ENCODE measurements at regions not wholly inside any gene's neighbourhood (a gene's known extent, or its start where the extent isn't known, plus 50 kb on each side); places are given as distances from the start of the nearest gene placed in this dataset.

GRCh38 chr12:125288931-125289928 lies 224.0 kb downstream of the AACS start:
- in situ Hi-C loops (cut with MboI) = no loop called here
- ChIA-PET CTCF (no interaction called here), POLR2A (no interaction called here), RAD21 (ENCODE audit: unreplicated experiment) (no interaction called here), SMC1A (ENCODE audit: uncharacterized antibody, unreplicated experiment) (interaction anchor here (1.2 kb wide), 1 partner anchor 11 kb away, joined by 4 read pairs; no protein-coding TSS in a partner anchor)
- Histone ChIP-seq H3K9ac (ENCODE audit: control insufficient read depth, insufficient read depth, low read length) (no peak overlapping the region), H4K20me1 (ENCODE audit: control insufficient read depth, insufficient read depth) (no peaks in the 10 kb centered on the region), H3K4me2 (ENCODE audit: control insufficient read depth, insufficient read depth) (no peak overlapping the region), H3K27ac (ENCODE audit: control insufficient read depth, insufficient read depth) (no peak overlapping the region), H3K36me3 (ENCODE audit: control insufficient read depth in 2 of 2, insufficient read depth in 2 of 2, low read length in 1 of 2) (no peaks in the 10 kb centered on the region), H3K27me3 (replicated peaks in 1 of 2; ENCODE audit: control insufficient read depth in 2 of 2, insufficient read depth in 2 of 2, low read length in 1 of 2) (peaks cover 0 to 4% of the 10 kb centered on the region in 2 experiments; a peak in 3 of 4 replicates), H2AFZ (ENCODE audit: control insufficient read depth, low read depth, low read length) (no peak overlapping the region), H3K4me1 (ENCODE audit: control insufficient read depth, insufficient read depth, low read length) (peaks cover 6% of the 10 kb centered on the region; the same call in 1 of the 2 replicates), H3K9me3 (replicated peaks; ENCODE audit: control insufficient read depth, insufficient read depth, low read length) (no peaks in the 10 kb centered on the region; the same call in 2 of the 3 replicates), H3K4me3 (no peak overlapping the region), H3K79me2 (ENCODE audit: control insufficient read depth, insufficient read depth, low read length) (no peaks in the 10 kb centered on the region)
- ATAC-seq = no peak
- no peak for FAIRE-seq
- no TSS peak for BruUV-seq (replicated peaks)
- intact Hi-C loops (cut with micrococcal nuclease; ENCODE audit: unreplicated experiment) = no loop called here
- no peak for DNase-seq (ENCODE audit: low read depth, low spot score)
- WGBS (ENCODE audit: insufficient coverage, insufficient replicate concordance, low lambda C conversion rate, missing lambda C conversion rate) = 26% methylated on average over 7 of the region's 7 CpGs
- no peak for TF ChIP-seq NKRF (conservative IDR thresholded peaks at IDR 0.05)
- no peak for TF ChIP-seq TCF12 (IDR thresholded peaks at IDR 0.05; ENCODE audit: low read depth, low read length)
- TF ChIP-seq TARDBP (IDR thresholded peaks at IDR 0.05; ENCODE audit: borderline replicate concordance) = no peak
- TF ChIP-seq EGR1 (IDR thresholded peaks at IDR 0.05; ENCODE audit: borderline replicate concordance in 1 of 2, low read depth in 2 of 2, low read length in 2 of 2) = no peak
- no peak for TF ChIP-seq NR2C2 (IDR thresholded peaks at IDR 0.05; ENCODE audit: borderline replicate concordance, control insufficient read depth, insufficient read length, low read depth)
- TF ChIP-seq GATAD2B (conservative IDR thresholded peaks at IDR 0.05; ENCODE audit: low read depth) = no peak
- no peak for TF ChIP-seq HDAC2 (IDR thresholded peaks at IDR 0.05)
- no peak for TF ChIP-seq BMI1 (IDR thresholded peaks at IDR 0.05; ENCODE audit: borderline replicate concordance)
- no peak for TF ChIP-seq SMC3 (IDR thresholded peaks at IDR 0.05; ENCODE audit: borderline replicate concordance, low read length)
